KMS-11 (cell line): ENCODE measurements at regions not wholly inside any gene's neighbourhood (a gene's known extent, or its start where the extent isn't known, plus 50 kb on each side); places are given as distances from the start of the nearest gene placed in this dataset.
"Not testable (repeated sequence)": the region's sequence is repeated elsewhere in the genome, so short reads cannot be mapped to it uniquely, and the experiment has no call there.

Source experiments
- H2AFZ ChIP-seq: fragments of 200-600 bp; sonication (generic); 2 replicates; pipeline ENCODE4 v1.6.1; 2016; ENCODE audit warnings: antibody characterized with exemption, mixed run types, low read depth
- H3K27ac ChIP-seq: fragments of 200-600 bp; sonication (generic); 2 replicates; pipeline ENCODE4 v1.6.1; 2016; ENCODE audit warnings: mild to moderate bottlenecking, mixed run types
- H3K27me3 ChIP-seq: fragments of 200-600 bp; sonication (generic); 2 replicates; pipeline ENCODE4 v1.6.1; 2017; ENCODE audit warnings: mild to moderate bottlenecking, low read depth, mixed run types, moderate library complexity; ENCODE audit not compliant: insufficient read depth
- H3K36me3 ChIP-seq: fragments of 200-600 bp; sonication (generic); 2 replicates; pipeline ENCODE4 v1.6.1; 2017; ENCODE audit warnings: mild to moderate bottlenecking, mixed run types; ENCODE audit not compliant: insufficient read depth
- H3K4me1 ChIP-seq: fragments of 200-600 bp; sonication (generic); 2 replicates; pipeline ENCODE4 v1.6.1; 2016; ENCODE audit warnings: mild to moderate bottlenecking, low read depth, mixed run types; ENCODE audit not compliant: poor library complexity, severe bottlenecking
- H3K4me2 ChIP-seq: fragments of 200-600 bp; sonication (generic); 2 replicates; pipeline ENCODE4 v1.7.0; 2016; ENCODE audit warnings: mild to moderate bottlenecking, mixed run types
- H3K4me3 ChIP-seq: fragments of 200-600 bp; sonication (generic); IDR thresholded peaks from 2 replicates; pipeline ENCODE4 v1.6.1; 2017; ENCODE audit warnings: low read depth, low read length, mixed read lengths; ENCODE audit not compliant: insufficient read depth
- H3K79me2 ChIP-seq: fragments of 200-600 bp; sonication (generic); 2 replicates; pipeline ENCODE4 v1.6.1; 2016; ENCODE audit warnings: low read depth, mixed run types; ENCODE audit not compliant: insufficient read depth
- H3K9ac ChIP-seq: fragments of 200-600 bp; sonication (generic); 2 replicates; pipeline ENCODE4 v1.6.1; 2016; ENCODE audit warnings: mild to moderate bottlenecking, mixed run types
- H4K20me1 ChIP-seq: fragments of 200-600 bp; sonication (generic); 2 replicates; pipeline ENCODE4 v1.6.1; 2016; ENCODE audit warnings: mild to moderate bottlenecking, mixed run types; ENCODE audit not compliant: insufficient read depth
- CTCF ChIP-seq: fragments of 200-600 bp; sonication (generic); conservative IDR thresholded peaks from 2 replicates; pipeline ENCODE4 v1.6.1; 2017; ENCODE audit warnings: low read depth, mild to moderate bottlenecking, antibody characterized with exemption, low read length, moderate library complexity, mixed read lengths

GRCh38 chr2:224101820-224102630, 62.9 kb upstream of the SERPINE2 start:
- Histone ChIP-seq H3K27me3 (no peaks in the 10 kb centered on the region), H3K4me1 (no peaks in the 10 kb centered on the region), H3K27ac (no peak overlapping the region), H2AFZ (no peak overlapping the region), H3K9ac (no peak overlapping the region), H3K4me2 (no peak overlapping the region), H3K79me2 (no peaks in the 10 kb centered on the region), H3K4me3 (no peak overlapping the region), H4K20me1 (no peaks in the 10 kb centered on the region), H3K36me3 (no peaks in the 10 kb centered on the region)
- TF ChIP-seq CTCF = no peak

GRCh38 chr2:224099861-224100643, 61.0 kb upstream of the SERPINE2 start:
- H3K36me3 ChIP-seq = no peaks in the 10 kb centered on the region
- H3K4me1 ChIP-seq = no peaks in the 10 kb centered on the region
- TF ChIP-seq CTCF = no peak
- H3K9ac ChIP-seq = no peak overlapping the region
- H3K27ac ChIP-seq = no peak overlapping the region
- no peak overlapping the region for H2AFZ ChIP-seq
- H3K79me2 ChIP-seq = no peaks in the 10 kb centered on the region
- H3K27me3 ChIP-seq = no peaks in the 10 kb centered on the region
- no peak overlapping the region for H3K4me2 ChIP-seq
- H4K20me1 ChIP-seq = no peaks in the 10 kb centered on the region
- H3K4me3 ChIP-seq = no peak overlapping the region

- no peak overlapping the region for H3K27ac ChIP-seq
- H3K9ac ChIP-seq = no peak overlapping the region
- H2AFZ ChIP-seq = no peak overlapping the region
- H3K36me3 ChIP-seq = no peaks in the 10 kb centered on the region
- H4K20me1 ChIP-seq = no peaks in the 10 kb centered on the region
- no peaks in the 10 kb centered on the region for H3K27me3 ChIP-seq
- H3K4me2 ChIP-seq = no peak overlapping the region
- no peaks in the 10 kb centered on the region for H3K4me1 ChIP-seq
- H3K4me3 ChIP-seq = no peak overlapping the region
- TF ChIP-seq CTCF = no peak
- no peaks in the 10 kb centered on the region for H3K79me2 ChIP-seq
These were observed 59.6 kb upstream of the SERPINE2 start for GRCh38 chr2:224098481-224099230.

- H3K4me1 ChIP-seq = no peaks in the 10 kb centered on the region
- no peaks in the 10 kb centered on the region for H3K36me3 ChIP-seq
- no peak for TF ChIP-seq CTCF
- no peaks in the 10 kb centered on the region for H3K79me2 ChIP-seq
- no peaks in the 10 kb centered on the region for H3K27me3 ChIP-seq
- H3K9ac ChIP-seq = no peak overlapping the region
- no peak overlapping the region for H3K4me2 ChIP-seq
- no peak overlapping the region for H2AFZ ChIP-seq
- H3K4me3 ChIP-seq = no peak overlapping the region
- no peaks in the 10 kb centered on the region for H4K20me1 ChIP-seq
- H3K27ac ChIP-seq = no peak overlapping the region
These were observed 55.3 kb upstream of the SERPINE2 start for GRCh38 chr2:224094413-224094812.

GRCh38 chr2:224091671-224092070, 52.6 kb upstream of the SERPINE2 start:
- not testable (repeated sequence) for H3K36me3 ChIP-seq, H3K27me3 ChIP-seq, H3K4me2 ChIP-seq, H3K4me3 ChIP-seq, H3K79me2 ChIP-seq, H4K20me1 ChIP-seq, H2AFZ ChIP-seq, H3K4me1 ChIP-seq, H3K27ac ChIP-seq, H3K9ac ChIP-seq

GRCh38 chr2:224089606-224090005, 50.5 kb upstream of the SERPINE2 start:
- H3K4me2 ChIP-seq, H3K9ac ChIP-seq, H3K4me1 ChIP-seq, H3K4me3 ChIP-seq, H4K20me1 ChIP-seq, H3K27me3 ChIP-seq, H2AFZ ChIP-seq, H3K36me3 ChIP-seq, H3K27ac ChIP-seq, H3K79me2 ChIP-seq: not testable (repeated sequence)
